ENCODE measurements at regions not wholly inside any gene's neighbourhood (a gene's known extent, or its start where the extent isn't known, plus 50 kb on each side); places are given as distances from the start of the nearest gene placed in this dataset.

GRCh38 chr6:77143659-77144447 is 319.4 kb downstream of the HTR1B start:
- DNase-seq (ENCODE audit: low read depth) = no peak
- H3K4me3 ChIP-seq (ENCODE audit: low read depth, low read length) = no peak overlapping the region
- TF ChIP-seq CTCF (IDR thresholded peaks at IDR 0.05; ENCODE audit: low read depth, low read length, missing control alignments) = no peak

- TF ChIP-seq CTCF (IDR thresholded peaks at IDR 0.05; ENCODE audit: low read depth, low read length, missing control alignments) = no peak
- DNase-seq (ENCODE audit: low read depth) = no peak
- H3K4me3 ChIP-seq (ENCODE audit: low read depth, low read length) = no peak overlapping the region
Observed at GRCh38 chr6:77136086-77136485, 327.2 kb downstream of the HTR1B start.

- H3K4me3 ChIP-seq (ENCODE audit: low read depth, low read length) = no peak overlapping the region
- DNase-seq (ENCODE audit: low read depth) = no peak
- no peak for TF ChIP-seq CTCF (IDR thresholded peaks at IDR 0.05; ENCODE audit: low read depth, low read length, missing control alignments)
Observed at GRCh38 chr6:77133031-77133430, 330.3 kb downstream of the HTR1B start.

- DNase-seq (ENCODE audit: low read depth) = no peak
- no peak overlapping the region for H3K4me3 ChIP-seq (ENCODE audit: low read depth, low read length)
- no peak for TF ChIP-seq CTCF (IDR thresholded peaks at IDR 0.05; ENCODE audit: low read depth, low read length, missing control alignments)
Observed at GRCh38 chr6:77131426-77131825, 331.9 kb downstream of the HTR1B start.

GRCh38 chr6:77124604-77125003 is 338.7 kb downstream of the HTR1B start:
- DNase-seq (ENCODE audit: low read depth) = no peak
- H3K4me3 ChIP-seq (ENCODE audit: low read depth, low read length) = no peak overlapping the region
- TF ChIP-seq CTCF (IDR thresholded peaks at IDR 0.05; ENCODE audit: low read depth, low read length, missing control alignments) = no peak

- no peak for TF ChIP-seq CTCF (IDR thresholded peaks at IDR 0.05; ENCODE audit: low read depth, low read length, missing control alignments)
- H3K4me3 ChIP-seq (ENCODE audit: low read depth, low read length) = no peak overlapping the region
- DNase-seq (ENCODE audit: low read depth) = no peak
Observed at GRCh38 chr6:77123527-77123926, 339.8 kb downstream of the HTR1B start.

GRCh38 chr6:77106992-77107391 is 356.3 kb downstream of the HTR1B start:
- TF ChIP-seq CTCF (IDR thresholded peaks at IDR 0.05; ENCODE audit: low read depth, low read length, missing control alignments) = no peak
- no peak for DNase-seq (ENCODE audit: low read depth)
- H3K4me3 ChIP-seq (ENCODE audit: low read depth, low read length) = no peak overlapping the region
